GM21619 (cell line): ENCODE measurements at regions not wholly inside any gene's neighbourhood (a gene's known extent, or its start where the extent isn't known, plus 50 kb on each side); places are given as distances from the start of the nearest gene placed in this dataset.

Experiments used
- ATAC-seq: cut with Tn5 transposase; IDR thresholded peaks from one replicate; pipeline ENCODE4 v1.9.1; 2021; ENCODE audit not compliant: unreplicated experiment

GRCh38 chr7:3230908-3231307, 70.1 kb upstream of the SDK1 start:
- no peak for ATAC-seq

GRCh38 chr7:3232228-3232627, 68.8 kb upstream of the SDK1 start:
- ATAC-seq: no peak

GRCh38 chr7:3233301-3233700, 67.8 kb upstream of the SDK1 start:
- no peak for ATAC-seq

GRCh38 chr7:3234051-3234450, 67.0 kb upstream of the SDK1 start:
- no peak for ATAC-seq

- no peak for ATAC-seq
Measured at GRCh38 chr7:3234851-3235250, 66.2 kb upstream of the SDK1 start.

- no peak for ATAC-seq
Measured at GRCh38 chr7:3235322-3235721, 65.7 kb upstream of the SDK1 start.

GRCh38 chr7:3236268-3236667, 64.8 kb upstream of the SDK1 start:
- no peak for ATAC-seq

GRCh38 chr7:3238525-3239210, 62.4 kb upstream of the SDK1 start:
- ATAC-seq: no peak

GRCh38 chr7:3239291-3239691, 61.8 kb upstream of the SDK1 start:
- ATAC-seq: no peak

- ATAC-seq: no peak
Measured at GRCh38 chr7:3240826-3241430, 60.1 kb upstream of the SDK1 start.

- ATAC-seq: no peak
Measured at GRCh38 chr7:3241686-3242258, 59.3 kb upstream of the SDK1 start.

GRCh38 chr7:3242398-3242972, 58.6 kb upstream of the SDK1 start:
- no peak for ATAC-seq

- no peak for ATAC-seq
Measured at GRCh38 chr7:3243256-3243655, 57.8 kb upstream of the SDK1 start.

GRCh38 chr7:3243680-3244079, 57.4 kb upstream of the SDK1 start:
- ATAC-seq: no peak

GRCh38 chr7:3244241-3244814, 56.7 kb upstream of the SDK1 start:
- ATAC-seq: no peak

GRCh38 chr7:3245077-3245476, 56.0 kb upstream of the SDK1 start:
- no peak for ATAC-seq

GRCh38 chr7:3245721-3246120, 55.3 kb upstream of the SDK1 start:
- ATAC-seq: no peak

GRCh38 chr7:3246127-3246526, 54.9 kb upstream of the SDK1 start:
- no peak for ATAC-seq

- ATAC-seq: no peak
Measured at GRCh38 chr7:3246651-3247050, 54.4 kb upstream of the SDK1 start.

- ATAC-seq: peak; percentile 79
Measured at GRCh38 chr7:3250725-3251124, 50.3 kb upstream of the SDK1 start.
